HG02763 (cell line): ENCODE measurements at regions not wholly inside any gene's neighbourhood (a gene's known extent, or its start where the extent isn't known, plus 50 kb on each side); places are given as distances from the start of the nearest gene placed in this dataset.
"Not testable (repeated sequence)": the region's sequence is repeated elsewhere in the genome, so short reads cannot be mapped to it uniquely, and the experiment has no call there.

Experiments
- ATAC-seq: cut with Tn5 transposase; IDR thresholded peaks from one replicate; pipeline ENCODE4 v1.9.1; 2021; ENCODE audit warnings: mild to moderate bottlenecking, moderate library complexity; ENCODE audit not compliant: unreplicated experiment

- ATAC-seq, result no peak
Observed at GRCh38 chr6:26232306-26232939, 132.6 kb upstream of the BTN3A2 start.

DNA sequence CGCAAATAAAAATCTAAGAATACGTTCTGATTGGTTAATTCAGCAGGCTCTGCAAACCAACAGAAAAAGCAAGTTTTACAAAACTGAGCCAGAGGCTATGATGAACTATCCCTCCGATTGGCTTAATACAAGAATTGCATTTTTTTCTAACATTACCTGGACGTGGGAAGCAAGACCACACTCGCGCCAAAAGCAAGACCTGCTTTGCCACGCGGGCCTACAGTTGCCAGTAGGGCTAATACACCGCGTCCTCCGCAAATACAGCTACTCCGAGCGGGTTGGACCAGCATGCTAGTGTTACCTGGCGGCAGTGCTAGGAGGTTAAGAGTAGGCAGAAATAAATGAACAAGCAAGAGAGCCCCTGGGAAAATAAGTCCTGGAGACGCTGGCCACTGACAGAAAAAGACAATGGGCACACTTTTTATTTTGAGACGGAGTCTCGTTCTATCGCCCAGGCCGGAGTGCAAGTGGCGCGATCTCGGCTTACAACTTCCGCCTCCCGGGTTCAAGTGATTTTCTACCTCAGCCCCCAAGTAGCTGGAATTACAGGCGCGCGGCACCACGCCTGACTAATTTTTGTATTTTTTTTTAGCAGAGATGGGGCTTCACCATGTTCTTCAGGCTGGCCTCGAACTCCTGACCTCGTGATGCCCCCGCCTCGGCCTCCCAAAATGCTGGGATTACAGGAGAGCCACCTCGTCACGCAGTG lies 131.9 kb upstream of the BTN3A2 start:
- ATAC-seq, result no peak

GRCh38 chr6:26233649-26234420 lies 131.2 kb upstream of the BTN3A2 start:
- peak; percentile 37 for ATAC-seq

GRCh38 chr6:26234421-26235301 lies 130.3 kb upstream of the BTN3A2 start:
- ATAC-seq, result peak; percentile 54

DNA sequence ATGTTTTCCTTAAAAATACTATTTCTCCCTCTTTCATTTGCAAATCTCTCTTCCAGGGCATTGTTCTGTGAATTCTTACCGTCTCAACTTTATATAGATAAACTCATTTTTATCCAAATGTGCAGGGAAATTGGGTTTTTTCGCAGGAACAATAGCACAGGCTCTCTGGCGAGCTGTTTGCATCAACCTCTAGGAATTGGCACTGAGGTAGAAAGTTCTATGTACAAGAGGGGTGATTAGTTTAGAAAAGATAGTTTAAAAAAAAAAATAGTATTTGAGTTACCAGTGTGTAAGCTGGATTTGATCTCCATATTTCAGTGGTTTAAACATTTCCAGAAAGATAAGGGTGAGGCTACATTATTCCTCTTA lies 129.7 kb upstream of the BTN3A2 start:
- no peak for ATAC-seq

DNA sequence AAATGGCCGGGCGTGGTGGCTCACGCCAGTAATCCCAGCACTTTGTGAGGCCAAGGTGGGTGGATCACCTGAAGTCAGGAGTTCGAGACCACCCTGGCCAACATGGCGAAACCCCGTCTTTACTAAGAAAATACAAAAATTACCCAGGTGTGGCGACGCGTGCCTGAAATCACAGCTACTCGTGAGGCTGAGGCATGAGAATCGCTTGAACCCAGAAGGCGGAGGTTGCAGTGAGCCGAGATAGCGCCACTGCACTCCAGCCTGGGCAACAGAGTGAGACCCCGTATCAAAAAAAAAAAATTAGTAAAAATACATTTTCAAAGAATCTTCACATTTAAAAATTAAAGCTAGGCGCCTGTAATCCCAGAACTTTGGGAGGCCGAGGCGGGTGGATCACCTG lies 125.6 kb upstream of the BTN3A2 start:
- not testable (repeated sequence) for ATAC-seq

GRCh38 chr6:26240157-26241032 lies 124.6 kb upstream of the BTN3A2 start:
- ATAC-seq, result peak; percentile 52

DNA sequence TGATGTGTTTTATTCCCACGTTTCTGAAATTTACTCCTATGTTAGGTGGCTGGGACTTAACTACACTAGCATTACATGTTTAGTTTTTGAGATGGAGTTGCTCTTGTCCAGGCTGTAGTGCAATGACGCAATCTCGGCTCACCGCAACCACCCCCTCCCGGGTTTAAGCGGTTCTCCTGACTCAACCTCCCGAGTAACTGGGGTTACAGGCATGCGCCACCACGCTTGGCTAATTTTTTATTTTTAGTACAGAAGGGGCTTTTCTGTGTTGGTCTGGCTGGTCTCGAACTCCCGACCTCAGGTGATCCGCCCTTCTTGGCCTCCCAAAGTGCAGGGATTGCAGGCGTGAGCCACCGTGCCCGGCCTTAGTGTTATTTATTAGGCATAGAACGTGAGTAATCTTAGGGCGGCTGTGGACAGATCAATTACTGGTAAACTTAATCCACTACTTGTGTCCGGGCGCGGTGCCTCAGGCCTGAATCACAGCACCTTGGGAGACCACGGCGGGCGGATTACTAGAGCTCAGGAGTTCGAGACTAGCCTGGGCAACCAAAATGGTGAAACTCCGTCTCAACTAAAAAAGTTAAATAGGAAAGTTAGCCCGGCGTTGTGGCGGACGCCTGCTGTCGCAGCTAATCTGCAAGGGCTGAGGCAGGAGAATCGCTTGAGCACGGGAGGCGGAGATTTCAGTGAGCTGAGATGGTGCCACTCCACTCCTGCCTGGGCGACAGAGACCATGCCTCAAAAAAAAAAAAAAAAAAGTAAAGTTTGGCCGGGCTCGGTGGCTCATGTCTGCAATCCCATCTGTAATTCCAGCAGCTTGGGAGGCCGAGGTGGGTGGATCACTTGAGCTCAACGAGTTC lies 123.7 kb upstream of the BTN3A2 start:
- ATAC-seq, result peak; percentile 13

- ATAC-seq, result no peak
Observed at GRCh38 chr6:26243132-26243531, 121.9 kb upstream of the BTN3A2 start.

- no peak for ATAC-seq
Observed at GRCh38 chr6:26243752-26244151, 121.2 kb upstream of the BTN3A2 start.

DNA sequence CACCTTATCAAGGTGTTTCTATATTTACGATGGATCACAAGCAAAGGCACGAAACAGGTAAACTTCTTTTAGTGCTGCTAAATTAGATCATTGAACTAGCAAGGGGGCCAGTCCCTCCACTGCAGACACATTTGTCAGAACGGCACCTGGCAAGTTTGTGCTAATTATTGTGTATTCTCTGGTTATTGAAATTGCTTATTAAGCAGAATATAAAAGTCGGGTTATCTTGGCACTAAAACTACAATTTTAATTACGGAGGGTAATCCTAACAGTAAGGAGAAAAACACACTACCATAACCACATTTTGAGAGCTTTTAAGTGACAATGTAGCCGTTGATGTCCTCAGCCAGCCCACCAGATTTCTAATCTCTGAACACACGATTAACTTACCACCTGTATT lies 118.9 kb upstream of the BTN3A2 start:
- ATAC-seq, result no peak

DNA sequence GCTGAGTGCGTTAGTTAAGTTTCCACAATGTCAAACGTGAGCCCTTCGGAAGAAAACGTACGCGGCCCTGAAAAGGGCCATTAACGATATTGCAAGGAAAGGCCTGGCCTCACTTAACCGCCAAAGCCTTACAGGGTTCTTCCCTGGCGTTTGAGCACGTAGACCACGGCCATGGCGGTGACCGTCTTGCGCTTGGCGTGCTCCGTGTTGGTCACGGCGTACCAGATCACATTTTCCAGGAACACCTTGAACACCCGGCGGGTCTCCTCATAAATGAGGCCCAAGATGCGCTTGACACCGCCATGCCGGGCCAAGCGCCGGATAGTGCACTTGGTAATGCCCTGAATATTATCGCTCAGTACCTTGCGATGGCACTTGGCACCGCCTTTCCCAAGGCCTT lies 118.4 kb upstream of the BTN3A2 start:
- no peak for ATAC-seq

- peak; percentile 17 for ATAC-seq
Observed at GRCh38 chr6:26249707-26249956, 115.4 kb upstream of the BTN3A2 start.

DNA sequence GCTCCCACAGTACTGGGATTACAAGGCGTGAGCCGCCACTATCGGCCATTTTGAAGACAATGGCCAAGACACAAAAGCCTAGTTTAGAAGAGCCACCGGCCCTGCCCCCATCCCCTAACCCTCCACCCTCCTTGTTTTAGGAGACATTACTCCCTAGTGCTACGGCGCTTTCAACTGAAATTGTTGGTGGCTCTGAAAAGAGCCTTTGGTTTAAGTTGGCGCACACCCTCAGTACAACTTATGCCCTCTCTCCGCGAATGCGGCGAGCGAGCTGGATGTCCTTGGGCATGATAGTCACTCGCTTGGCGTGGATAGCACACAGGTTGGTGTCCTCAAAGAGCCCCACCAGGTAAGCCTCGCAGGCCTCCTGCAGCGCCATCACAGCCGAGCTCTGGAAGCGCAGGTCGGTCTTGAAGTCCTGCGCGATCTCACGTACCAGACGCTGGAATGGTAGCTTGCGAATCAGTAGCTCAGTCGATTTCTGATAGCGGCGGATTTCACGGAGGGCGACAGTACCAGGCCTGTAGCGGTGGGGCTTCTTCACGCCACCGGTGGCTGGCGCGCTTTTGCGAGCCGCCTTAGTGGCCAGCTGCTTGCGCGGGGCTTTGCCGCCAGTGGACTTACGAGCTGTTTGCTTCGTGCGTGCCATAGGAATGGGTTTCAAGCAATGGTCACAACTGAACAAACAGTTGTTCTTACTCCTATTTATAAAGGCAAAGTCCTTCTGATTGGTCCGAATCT lies 114.9 kb upstream of the BTN3A2 start:
- peak; percentile 37 for ATAC-seq

DNA sequence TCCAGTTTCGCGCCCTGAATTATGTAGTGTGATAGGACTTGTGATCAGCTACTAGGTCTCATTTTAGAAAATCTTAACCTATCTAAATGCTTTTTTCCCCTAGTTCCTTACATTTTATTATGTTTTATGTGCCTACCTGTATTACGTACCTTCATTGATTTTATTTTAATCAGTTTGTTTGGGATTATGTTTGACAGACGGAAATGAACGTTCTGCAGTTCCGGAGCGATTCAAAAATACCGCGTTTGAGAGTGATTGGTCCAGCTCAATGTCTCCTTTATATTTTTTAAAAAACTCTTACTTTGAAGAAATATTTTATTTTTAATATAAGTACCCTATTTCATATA lies 114.3 kb upstream of the BTN3A2 start:
- ATAC-seq, result no peak

GRCh38 chr6:26251354-26252076 lies 113.5 kb upstream of the BTN3A2 start:
- peak; percentile 50 for ATAC-seq

GRCh38 chr6:26252077-26252472 lies 112.9 kb upstream of the BTN3A2 start:
- ATAC-seq, result no peak

- no peak for ATAC-seq
Observed at GRCh38 chr6:26254724-26255123, 110.3 kb upstream of the BTN3A2 start.
